Skin of body (tissue), 1 donor: ENCODE measurements at regions not wholly inside any gene's neighbourhood (a gene's known extent, or its start where the extent isn't known, plus 50 kb on each side); places are given as distances from the start of the nearest gene placed in this dataset.
A peak's percentile ranks its signal among the peaks of the same experiment; 100 is the strongest.
"Not testable (repeated sequence)": the region's sequence is repeated elsewhere in the genome, so short reads cannot be mapped to it uniquely, and the experiment has no call there.

Source experiments
- DNase-seq: peaks from one replicate; lab custom pipeline; 2025; lab: John Stamatoyannopoulos, UW

DNA sequence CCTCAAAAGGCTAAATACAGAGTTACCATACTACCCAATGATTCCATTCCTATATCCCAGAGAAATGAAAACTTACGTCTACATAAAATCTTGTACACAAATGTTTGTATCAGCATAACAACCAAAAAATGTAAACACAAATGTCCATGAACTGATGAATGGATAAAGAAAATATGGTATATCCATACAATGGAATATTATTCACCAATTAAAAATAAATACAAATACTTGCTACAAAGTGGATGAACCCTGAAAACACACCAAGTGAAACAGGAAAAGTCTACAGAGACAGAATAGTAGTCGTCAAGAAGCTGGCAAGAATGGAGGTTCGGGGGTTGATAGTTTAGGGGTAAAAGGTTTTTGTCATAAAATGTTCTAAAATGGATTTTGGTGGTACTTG lies 54.0 kb upstream of the ANKRD28 start:
- DNase-seq = no peak

DNA sequence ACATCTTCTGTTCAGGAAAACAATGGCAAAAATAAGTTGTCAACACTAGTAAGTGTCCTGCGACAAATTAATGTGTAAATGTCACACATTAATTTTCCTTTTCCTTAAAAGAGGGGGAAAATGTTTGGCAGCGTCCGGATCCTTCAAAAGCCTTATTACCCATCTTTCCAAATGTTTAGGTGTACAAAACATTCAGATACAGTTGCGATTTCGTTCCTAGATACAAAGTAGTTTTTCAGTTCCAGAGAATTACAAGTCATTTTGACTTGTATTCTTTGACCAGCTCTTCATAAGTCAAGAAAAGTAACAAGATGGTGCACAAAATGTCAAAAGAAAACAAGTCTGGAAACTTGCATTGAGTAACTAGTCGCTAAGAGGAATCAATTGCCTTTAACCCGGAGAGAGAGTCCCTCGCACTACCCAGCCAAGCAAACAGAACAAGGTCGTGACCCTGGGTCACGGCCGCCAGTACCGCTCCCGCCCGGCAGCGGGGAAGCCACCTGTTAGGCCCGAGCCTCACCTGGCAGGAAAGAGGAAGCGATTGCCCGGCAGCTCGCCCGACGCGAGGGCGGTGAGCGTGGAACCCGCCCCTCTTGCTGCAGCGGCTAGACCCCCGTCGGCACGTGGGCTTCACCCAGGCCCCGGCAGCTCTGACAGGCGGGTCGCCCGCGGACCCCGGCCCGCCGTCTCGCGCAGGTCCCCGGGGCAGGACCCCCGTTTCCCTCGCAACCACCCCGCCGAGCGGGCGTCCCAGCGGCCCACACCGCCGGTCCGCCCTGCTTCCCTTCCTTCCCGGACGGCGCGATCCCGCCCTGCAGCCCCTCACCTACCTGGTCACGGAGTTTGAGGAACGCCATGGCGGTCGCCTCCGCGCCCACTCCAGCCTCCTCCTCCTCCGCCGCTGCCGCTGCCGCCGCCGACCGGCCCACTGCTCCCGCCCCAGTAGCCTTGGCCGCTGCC lies 61.0 kb upstream of the ANKRD28 start:
- DNase-seq = no peak

DNA sequence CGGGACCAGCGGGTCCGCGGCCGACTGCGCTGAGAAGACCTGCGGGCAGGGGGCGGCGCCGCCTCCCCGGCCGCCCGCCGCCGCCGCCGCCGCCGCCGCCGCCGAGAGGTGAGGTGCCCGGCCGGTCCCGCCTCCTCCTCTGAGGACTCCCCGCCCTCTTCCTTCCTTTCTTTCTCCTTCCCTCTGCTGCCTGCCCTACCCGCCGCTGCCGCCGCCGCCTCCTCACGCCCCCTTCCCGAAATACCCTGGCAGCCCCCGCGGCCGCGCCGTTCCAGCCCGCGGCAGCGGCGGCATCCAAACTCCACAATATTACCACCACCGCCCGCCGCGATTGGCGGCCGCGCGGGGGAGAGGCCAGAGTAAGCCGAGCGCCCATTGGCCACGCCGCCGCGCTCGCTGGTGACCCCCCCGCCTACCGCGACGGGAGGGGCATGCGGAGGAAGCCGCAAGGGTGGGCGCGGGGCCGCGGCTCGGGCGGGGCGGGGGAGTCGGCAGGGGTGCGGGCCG lies 61.8 kb upstream of the ANKRD28 start:
- peak; percentile 54 for DNase-seq

DNA sequence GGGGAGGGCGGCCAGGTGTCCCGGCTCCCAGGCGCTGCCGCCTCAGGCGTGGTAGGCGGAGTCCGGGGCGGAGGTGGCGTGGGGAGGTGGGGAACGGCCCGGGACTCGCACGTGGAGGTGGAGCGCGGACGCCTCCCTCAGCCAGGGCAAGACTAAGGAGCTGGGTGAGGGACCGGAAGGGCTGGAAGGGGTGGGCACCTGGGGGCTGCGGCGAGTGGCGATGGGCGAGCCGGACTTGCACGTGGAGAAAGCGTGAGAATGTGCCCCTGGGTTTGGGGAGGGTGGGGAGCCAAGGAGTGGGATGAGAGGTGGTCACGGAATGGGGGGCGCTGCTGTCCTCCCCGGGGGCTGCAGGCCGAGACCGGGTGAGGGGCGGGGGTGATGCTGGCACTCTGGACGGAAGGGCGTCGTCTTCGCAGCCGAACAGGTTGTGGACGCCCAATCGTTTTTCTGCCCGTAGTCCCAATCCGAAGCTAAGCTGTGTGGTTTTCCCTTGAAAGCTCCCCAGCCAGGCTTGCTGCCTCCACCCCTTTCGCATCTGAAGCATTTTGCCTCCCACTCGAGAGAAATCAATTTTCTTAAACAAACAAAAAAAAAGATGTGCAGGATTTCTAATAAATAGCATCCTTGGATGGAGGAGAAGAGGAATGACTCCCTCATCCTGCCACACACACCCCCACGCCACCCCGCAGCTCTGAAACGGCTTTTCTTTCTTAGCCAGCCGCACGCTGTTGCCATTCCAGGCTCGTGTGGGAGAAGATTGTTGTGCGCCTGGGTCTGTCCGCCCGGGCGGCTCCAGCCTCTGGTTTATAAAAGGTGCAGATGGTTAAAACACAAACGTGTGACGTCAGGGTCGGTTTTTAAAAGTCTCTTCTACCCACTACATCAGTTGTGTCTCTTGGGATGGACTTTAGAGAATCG lies 62.5 kb upstream of the ANKRD28 start:
- peak; percentile 12 for DNase-seq

DNA sequence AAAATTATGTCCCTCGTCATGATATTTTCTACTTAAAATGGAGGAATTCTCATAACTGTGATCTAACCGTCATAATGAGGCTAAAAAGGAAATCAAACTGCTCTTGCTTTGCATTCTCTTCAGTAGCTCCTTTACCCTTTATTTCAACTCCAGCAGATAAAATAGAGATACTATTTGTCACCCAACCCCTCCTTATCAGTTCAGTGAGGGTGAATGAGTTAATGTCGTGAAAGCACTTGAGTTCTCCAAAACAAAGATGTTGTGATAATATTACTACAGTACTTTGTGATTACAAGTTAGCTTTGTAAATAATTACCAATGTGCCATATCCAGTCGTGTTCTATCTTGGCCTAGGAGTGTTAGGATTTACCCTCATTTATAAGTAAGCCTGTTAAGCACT lies 63.4 kb upstream of the ANKRD28 start:
- DNase-seq = no peak

DNA sequence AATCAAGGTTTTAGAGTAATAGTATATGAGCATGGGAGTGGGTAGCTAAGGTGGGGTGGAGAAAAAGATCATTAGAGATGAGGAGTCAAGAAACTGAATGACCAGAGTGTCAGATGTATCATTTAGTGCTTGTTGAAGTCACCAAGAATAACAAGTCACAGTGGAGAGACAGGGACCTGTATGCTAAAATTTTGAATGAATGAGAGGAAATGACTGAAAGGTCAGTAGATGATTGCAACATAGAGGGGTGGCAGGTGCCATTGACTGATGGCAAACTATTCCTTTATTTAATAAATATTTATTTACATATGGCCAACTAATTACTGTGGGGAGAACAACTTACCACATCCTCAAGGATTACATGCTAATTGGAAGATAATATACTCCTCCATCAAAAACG lies 75.0 kb upstream of the ANKRD28 start:
- no peak for DNase-seq

DNA sequence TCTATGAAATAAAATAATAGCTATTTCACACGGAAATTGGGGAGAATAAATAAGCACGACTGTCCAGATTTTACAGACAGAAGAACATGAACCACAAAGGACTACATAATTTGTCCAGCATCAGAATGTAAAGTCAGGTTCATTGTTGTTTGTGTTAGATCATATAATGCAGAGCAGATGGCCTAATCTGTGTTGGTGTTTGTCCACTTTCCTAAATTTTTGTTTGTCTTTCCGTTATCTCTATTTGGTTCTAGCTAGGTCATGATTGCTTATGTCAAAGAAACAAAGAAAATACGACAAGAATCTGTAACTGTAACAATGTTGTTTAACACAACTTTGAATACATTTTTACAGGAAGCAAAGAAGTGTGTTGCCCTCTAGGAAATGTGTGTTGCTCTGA lies 75.6 kb upstream of the ANKRD28 start:
- DNase-seq = no peak

DNA sequence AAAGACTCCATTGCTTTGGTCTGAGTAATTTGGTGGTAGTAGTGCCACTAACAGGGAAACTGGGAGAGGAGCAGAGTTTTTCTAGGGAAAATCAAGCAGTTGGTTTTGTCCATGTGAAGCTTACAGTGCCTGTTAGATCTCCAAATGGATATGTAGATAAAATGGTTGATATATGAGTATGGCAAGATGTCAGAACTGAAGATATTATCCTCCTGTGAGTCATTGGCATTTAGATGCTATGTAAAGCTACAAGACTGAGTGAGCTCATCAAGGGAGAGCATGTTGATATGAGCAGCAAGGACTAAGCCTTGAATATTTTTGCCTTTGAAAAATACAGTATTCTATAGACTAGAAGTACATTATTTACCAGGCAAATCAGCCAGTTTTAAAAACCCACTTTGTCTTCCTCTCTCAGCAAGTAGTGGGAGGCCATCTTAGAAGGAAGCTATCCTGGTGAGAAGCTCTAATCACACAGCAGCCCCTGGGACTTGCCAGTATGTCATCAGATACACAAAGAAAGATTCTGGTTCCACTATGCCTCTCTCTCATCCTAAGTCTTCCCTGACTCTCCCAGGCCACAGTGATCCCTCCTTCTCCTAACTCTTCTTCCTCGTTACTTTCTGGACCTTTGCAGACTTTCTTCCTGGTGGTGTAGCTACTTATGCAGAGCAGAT lies 77.4 kb upstream of the ANKRD28 start:
- no peak for DNase-seq

DNA sequence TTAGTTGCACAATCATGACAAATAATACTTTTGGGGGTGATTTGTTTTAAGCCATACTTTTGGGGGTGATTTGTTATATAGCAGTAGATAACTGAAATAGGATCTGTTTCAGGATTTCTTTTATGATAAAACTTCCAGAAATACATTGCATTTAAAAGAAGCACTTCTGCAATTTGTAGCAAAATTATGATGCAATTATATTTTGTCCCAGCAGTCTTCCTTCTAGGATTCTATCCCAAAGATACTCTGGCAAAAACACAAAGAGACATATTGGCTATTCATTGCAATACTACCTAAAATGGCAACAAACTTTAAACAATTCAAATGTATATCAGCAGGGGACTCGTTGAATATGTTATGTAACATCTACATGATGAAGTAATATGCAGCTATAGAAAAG lies 78.9 kb upstream of the ANKRD28 start:
- no peak for DNase-seq

DNA sequence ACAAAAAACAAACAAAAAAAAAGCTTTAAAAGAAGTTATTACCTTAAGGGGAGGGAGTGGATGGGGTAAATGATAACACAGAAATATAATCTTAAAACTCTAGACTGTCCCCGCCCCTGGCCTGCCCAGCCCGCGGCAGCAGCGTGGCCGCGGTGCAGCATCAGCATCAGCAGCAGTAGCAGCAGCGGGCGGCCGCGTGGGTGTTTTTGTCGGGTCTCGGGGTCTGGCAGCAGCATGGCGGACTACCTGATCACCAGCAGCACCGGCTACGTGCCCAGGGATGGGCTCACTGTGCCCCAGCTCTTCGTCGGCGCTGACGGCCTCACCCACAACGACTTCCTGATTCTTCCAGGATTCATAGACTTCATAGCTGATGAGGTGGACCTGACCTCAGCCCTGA lies 80.0 kb upstream of the ANKRD28 start:
- no peak for DNase-seq

DNA sequence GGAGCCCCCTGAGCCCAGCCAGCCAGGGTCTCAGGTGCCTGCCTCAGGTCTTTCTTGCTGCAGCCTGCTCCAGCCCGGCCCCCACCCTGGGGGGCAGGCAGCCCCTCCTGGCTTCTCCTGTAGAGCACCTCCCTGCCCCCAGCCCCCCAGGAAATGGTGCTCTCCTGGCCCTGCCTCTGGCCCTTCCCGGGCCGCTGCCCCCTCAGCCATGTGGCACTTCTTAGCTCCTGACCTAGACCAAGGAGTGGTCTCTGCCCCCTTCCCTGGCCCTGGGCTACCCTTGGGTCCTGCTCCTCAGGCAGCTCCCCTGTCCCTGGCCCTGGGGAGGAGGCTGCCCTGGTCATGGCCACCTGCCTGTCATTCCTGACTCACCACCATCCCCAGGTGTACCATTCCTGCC lies 82.0 kb upstream of the ANKRD28 start:
- DNase-seq = not testable (repeated sequence)

DNA sequence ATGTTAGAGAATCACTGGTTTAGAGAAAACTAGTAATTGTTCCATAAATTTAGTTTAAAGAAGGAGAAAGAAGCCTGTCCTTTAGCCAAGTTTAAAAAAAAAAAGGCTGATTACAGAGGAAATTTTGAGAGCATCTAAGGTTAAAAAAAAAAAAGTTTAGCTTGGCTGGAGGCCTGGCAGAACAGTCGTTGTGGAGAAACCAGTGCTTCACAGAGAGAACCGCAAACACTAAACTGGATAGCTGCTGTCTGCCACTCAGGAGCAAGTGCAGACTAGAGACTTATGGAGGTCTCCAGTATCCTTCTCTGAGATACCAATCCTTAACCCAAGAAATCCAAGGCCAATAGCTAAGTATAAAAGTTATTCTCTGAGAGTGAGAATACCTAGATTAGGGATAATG lies 84.8 kb upstream of the ANKRD28 start:
- DNase-seq = no peak

DNA sequence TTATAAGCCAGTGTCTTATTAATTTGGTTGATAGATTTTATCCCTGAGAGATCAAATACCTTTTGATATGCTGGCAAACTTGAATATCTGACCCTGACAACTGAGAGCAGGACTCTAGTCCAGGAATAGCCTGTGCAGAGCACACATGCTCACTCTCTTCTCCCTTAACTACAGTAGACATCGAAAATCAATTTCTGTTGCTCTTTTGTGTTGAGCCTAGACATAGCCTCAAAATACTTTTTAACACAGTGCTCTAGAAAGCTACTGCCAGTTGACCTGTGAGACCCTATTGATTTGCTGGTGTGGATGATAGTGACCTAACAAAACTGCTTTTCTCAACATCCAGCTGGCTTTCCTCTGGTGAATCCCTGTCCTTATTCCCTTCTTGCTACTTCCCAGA lies 86.4 kb upstream of the ANKRD28 start:
- no peak for DNase-seq

DNA sequence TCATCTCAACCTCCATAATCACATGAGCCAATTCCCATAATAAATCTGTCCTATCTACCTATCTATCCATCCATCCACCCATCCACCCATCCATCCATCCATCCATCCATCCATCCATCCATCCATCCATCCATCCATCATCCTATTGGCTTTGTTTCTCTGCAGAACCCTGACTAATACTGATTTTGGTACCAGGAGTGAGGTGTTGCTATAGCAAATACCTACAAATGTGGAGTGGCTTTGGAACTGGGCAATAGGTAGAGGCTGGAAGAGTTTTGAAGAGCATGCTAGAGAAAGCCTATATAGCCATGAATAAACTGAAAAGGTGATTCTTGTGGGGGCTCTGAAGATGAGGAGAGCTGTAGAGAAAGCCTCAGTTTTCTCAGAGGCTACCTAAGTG lies 88.7 kb upstream of the ANKRD28 start:
- DNase-seq = no peak

DNA sequence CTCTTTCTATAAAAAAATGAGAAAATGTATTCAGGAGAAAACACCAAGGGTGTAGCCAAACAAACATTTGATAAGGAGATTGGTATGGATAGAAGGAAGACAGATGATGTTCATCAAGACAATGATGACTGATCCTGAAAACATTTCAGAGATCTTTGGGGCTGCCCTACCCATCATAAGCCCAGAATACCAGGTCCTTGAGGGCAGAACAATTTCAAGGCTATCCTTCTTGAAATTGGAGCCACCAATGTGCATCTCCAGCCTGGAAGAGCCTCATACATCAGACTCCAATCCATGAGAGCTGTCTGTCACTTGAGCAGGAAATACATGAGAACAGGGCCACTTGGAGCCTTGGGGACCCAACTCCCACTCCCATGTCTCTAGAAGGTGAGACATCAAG lies 89.5 kb upstream of the ANKRD28 start:
- DNase-seq = no peak

DNA sequence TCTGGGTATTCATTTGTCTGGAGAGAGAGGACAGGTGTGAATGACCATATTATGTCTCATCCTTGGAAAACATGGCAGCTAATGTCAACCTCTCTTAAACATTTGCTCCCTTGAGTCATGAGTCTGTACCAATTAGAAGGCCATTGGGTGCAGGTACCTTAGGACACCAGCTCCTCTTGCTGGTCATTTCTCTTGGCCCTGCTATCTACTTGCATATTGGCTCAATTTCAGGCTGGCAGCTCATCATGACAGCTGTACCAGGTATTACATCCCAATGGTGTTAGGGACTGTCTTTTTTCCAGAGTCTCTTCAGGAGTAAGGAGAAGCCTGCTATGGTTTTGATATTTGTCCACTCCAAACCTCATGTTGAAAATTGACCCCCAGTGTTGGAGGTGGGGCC lies 92.2 kb upstream of the ANKRD28 start:
- no peak for DNase-seq

DNA sequence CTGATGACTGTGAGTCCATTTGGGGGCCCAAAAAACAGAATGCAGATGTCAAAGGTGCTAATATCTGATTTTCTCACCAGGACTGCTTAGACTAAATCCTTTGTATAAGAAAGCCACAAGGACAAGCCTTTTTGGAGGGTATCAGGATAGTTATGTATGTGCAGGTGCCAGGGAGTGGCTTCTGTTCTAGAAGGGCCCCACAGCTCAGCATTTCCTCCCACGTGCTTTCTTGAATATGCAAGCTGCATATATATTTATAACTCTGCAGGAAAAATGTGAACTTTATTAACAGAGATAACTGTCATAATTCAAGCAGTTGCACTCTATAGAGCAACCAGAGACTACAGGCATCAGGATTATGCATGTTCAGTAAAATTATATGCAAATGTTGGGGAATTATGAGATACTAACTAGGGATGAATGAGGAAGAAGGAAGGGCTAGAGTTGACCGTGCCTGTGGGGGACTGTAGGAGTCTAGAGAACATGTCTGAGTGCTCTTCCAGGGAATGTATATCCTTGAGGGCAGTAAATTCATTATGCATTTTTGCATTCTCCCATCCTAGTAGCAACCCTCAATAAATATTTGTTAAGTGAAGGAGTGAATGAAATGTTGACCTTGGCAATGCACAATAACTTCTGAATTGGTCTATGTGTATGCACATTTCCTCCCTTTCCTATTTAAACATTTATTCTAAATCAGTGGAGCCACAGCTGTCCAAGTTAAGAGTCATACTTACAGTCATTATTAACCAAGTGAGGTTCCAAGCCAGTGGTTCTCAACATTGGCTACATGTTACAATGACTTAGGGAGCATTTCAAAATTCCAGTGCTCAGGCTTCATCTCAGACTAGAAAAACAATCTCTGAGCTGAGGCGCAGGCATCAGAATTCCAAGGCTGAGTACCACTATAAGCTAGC lies 94.8 kb upstream of the ANKRD28 start:
- DNase-seq = no peak

DNA sequence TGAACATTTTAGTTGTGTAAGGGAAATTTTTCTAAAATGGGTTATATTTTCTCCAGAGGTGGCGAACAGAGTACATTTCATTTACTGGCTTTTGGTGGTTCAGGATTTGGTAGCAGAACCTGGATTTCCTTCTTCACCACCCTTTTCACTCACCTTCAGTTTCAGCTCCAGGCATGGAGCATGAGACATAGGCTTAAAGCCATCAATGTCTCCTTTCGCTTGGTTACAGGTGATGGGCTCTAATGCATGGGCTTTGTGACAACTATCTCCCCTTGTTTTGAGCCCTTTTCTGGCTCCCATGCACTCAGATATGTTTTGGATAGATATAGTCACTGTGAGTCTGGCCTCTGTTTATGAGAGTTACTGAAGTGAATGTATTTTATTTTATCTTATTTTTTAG lies 96.6 kb upstream of the ANKRD28 start:
- DNase-seq = no peak

DNA sequence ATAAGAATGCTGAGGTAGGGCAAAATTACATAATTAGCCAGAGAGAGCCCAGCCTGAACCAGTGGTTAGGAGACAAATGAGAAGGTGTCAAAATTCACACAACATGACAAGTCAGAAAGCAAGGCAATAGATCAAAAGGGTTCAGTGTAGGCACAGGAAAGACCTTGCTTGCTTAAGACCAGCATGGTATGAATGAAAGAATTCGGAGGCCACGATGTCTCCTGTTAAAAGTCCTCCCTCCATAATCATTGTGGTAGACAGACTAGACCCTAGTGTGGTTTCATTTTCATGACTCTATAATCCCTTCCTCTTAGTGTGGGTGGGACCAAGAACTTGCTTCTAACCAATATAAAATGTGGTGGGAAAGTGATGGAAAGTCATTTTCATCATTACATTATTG lies 98.7 kb upstream of the ANKRD28 start:
- DNase-seq = no peak

DNA sequence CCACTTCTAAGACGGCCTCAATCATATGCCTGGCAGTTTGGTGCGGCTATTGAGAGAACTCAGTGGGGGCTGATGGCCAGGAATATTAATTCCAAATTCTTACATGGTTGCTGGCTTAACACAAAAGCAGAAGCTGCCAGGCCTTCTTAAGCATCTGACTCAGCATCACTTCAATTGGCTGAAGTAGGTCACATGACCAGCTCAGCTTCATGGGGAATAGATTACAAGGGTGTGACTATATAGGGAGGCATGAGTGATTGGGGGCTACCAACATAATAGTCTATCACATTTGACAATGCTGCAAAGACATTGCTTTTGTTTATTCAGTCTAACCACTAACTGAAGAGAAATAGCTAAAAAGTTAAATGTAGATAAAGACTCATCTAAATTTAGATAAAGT lies 101.6 kb upstream of the ANKRD28 start:
- no peak for DNase-seq

DNA sequence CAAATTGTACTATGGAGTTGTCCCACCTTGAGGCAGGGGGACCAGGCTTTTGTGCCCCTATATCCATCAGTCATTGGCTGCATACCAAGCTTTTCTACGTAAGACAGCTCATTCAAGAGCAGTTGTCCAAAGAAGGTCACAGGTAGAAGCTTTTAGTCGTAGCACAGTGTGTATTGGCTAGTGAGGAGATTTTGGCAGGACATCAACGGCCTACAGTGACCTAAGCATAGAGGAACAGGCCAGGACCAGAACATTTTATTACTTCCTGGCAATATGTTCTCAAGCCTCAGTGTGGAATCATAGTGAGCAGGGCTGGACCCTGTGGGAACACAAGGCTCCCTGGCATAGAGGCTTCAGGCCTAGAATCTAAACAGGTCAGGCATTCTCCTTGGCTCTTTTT lies 105.4 kb upstream of the ANKRD28 start:
- no peak for DNase-seq
